ENCODE measurements at regions not wholly inside any gene's neighbourhood (a gene's known extent, or its start where the extent isn't known, plus 50 kb on each side); places are given as distances from the start of the nearest gene placed in this dataset.

DNA sequence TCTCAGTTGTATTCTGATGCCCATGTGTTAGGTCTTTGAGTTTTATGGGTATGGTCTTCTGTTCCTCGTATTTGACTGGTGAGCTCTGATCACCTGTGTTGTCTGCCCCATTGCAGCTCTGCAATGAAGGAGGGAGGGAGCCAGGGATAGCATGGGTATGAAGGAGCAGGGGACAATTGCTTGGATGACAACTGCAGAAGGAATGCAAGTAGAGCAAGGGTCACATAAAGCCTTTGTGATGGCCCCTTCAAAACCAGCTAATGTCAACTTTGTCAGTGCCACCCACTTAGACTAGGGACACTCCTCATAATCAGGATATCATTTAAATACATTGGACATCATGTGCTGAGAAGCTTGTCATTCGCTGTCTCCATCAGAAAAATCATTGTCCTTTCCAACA, 152.7 kb upstream of the MAF start:
- H2AK5ac ChIP-seq (ENCODE audit: low read length, severe bottlenecking) = no peak overlapping the region
- WGBS = 96% methylated on average over 2 of the region's 2 CpGs
- H4K8ac ChIP-seq (ENCODE audit: low read length) = no peak overlapping the region

GRCh38 chr16:79752396-79752795, 151.9 kb upstream of the MAF start:
- H3K14ac ChIP-seq (ENCODE audit: low read length in 2 of 2) = no peak overlapping the region
- H3K4ac ChIP-seq (ENCODE audit: low read depth in 1 of 2, low read length in 2 of 2) = no peak overlapping the region
- H3K4me3 ChIP-seq (ENCODE audit: insufficient read depth in 1 of 2, low read depth in 1 of 2, low read length in 2 of 2) = no peak overlapping the region
- no peak for DNase-seq
- H3K18ac ChIP-seq (ENCODE audit: low read depth in 1 of 2, low read length in 2 of 2) = no peak overlapping the region
- H3K23ac ChIP-seq (ENCODE audit: low read length in 2 of 2) = no peak overlapping the region
- H3K27me3 ChIP-seq (ENCODE audit: control insufficient read depth in 1 of 2, insufficient read depth in 1 of 2, low read length in 2 of 2) = no peaks in the 10 kb centered on the region
- H3K9ac ChIP-seq (ENCODE audit: low read length) = peak overlapping the region; percentile 30
- no peak overlapping the region for H4K8ac ChIP-seq (ENCODE audit: low read length)
- no peak overlapping the region for H3K27ac ChIP-seq (ENCODE audit: low read length, poor library complexity, severe bottlenecking)
- no peak overlapping the region for H2BK15ac ChIP-seq (ENCODE audit: low read depth, poor library complexity, severe bottlenecking)
- no CpG with 5 or more reads among the region's 2 CpGs for WGBS
- H2BK120ac ChIP-seq (ENCODE audit: low read depth, low read length) = no peak overlapping the region
- H2BK5ac ChIP-seq (ENCODE audit: low read depth, low read length, poor library complexity, severe bottlenecking) = no peak overlapping the region
- no peak overlapping the region for H2BK12ac ChIP-seq (ENCODE audit: low read length in 2 of 2)
- no peak overlapping the region for H2AFZ ChIP-seq (ENCODE audit: low read depth, low read length)
- peaks cover 2% of the 10 kb centered on the region for H3K4me1 ChIP-seq (ENCODE audit: control insufficient read depth, insufficient read depth, low read depth, low read length)
- H3K9me3 ChIP-seq (ENCODE audit: control insufficient read depth, low read length) = peaks cover 6% of the 10 kb centered on the region
- H3K36me3 ChIP-seq (ENCODE audit: control insufficient read depth in 1 of 2, insufficient read depth in 2 of 2, low read depth in 1 of 2, low read length in 2 of 2) = no peaks in the 10 kb centered on the region
- no peak overlapping the region for H4K91ac ChIP-seq (ENCODE audit: low read length)
- H3K4me2 ChIP-seq (ENCODE audit: low read length, poor library complexity, severe bottlenecking) = no peak overlapping the region
- H2AK5ac ChIP-seq (ENCODE audit: low read length, severe bottlenecking) = no peak overlapping the region
- H3K79me1 ChIP-seq (replicated peaks; ENCODE audit: low read length, poor library complexity, severe bottlenecking) = no peaks in the 10 kb centered on the region

More for the DNA sequence above, 152.7 kb upstream of the MAF start:
- no peak overlapping the region for H2AFZ ChIP-seq (ENCODE audit: low read depth, low read length)
- DNase-seq = no peak
- peaks cover 6% of the 10 kb centered on the region for H3K9me3 ChIP-seq (ENCODE audit: control insufficient read depth, low read length)
- H3K14ac ChIP-seq (ENCODE audit: low read length in 2 of 2) = no peak overlapping the region
- no peak overlapping the region for H3K4me2 ChIP-seq (ENCODE audit: low read length, poor library complexity, severe bottlenecking)
- no peaks in the 10 kb centered on the region for H3K79me1 ChIP-seq (replicated peaks; ENCODE audit: low read length, poor library complexity, severe bottlenecking)
- H3K4ac ChIP-seq (ENCODE audit: low read depth in 1 of 2, low read length in 2 of 2) = no peak overlapping the region
- H3K18ac ChIP-seq (ENCODE audit: low read depth in 1 of 2, low read length in 2 of 2) = no peak overlapping the region
- no peaks in the 10 kb centered on the region for H3K36me3 ChIP-seq (ENCODE audit: control insufficient read depth in 1 of 2, insufficient read depth in 2 of 2, low read depth in 1 of 2, low read length in 2 of 2)
- H2BK12ac ChIP-seq (ENCODE audit: low read length in 2 of 2) = no peak overlapping the region
- H3K4me1 ChIP-seq (ENCODE audit: control insufficient read depth, insufficient read depth, low read depth, low read length) = peaks cover 2% of the 10 kb centered on the region
- H3K4me3 ChIP-seq (ENCODE audit: insufficient read depth in 1 of 2, low read depth in 1 of 2, low read length in 2 of 2) = no peak overlapping the region
- H2BK5ac ChIP-seq (ENCODE audit: low read depth, low read length, poor library complexity, severe bottlenecking) = no peak overlapping the region
- H3K9ac ChIP-seq (ENCODE audit: low read length) = no peak overlapping the region
- no peaks in the 10 kb centered on the region for H3K27me3 ChIP-seq (ENCODE audit: control insufficient read depth in 1 of 2, insufficient read depth in 1 of 2, low read length in 2 of 2)
- no peak overlapping the region for H4K91ac ChIP-seq (ENCODE audit: low read length)
- no peak overlapping the region for H2BK15ac ChIP-seq (ENCODE audit: low read depth, poor library complexity, severe bottlenecking)
- H3K27ac ChIP-seq (ENCODE audit: low read length, poor library complexity, severe bottlenecking) = no peak overlapping the region
- H3K23ac ChIP-seq (ENCODE audit: low read length in 2 of 2) = no peak overlapping the region
- H2BK120ac ChIP-seq (ENCODE audit: low read depth, low read length) = no peak overlapping the region

- no peaks in the 10 kb centered on the region for H3K36me3 ChIP-seq (ENCODE audit: control insufficient read depth in 1 of 2, insufficient read depth in 2 of 2, low read depth in 1 of 2, low read length in 2 of 2)
- 93% methylated on average over 4 of the region's 4 CpGs for WGBS
Observed at GRCh38 chr16:79751471-79752184, 151.1 kb upstream of the MAF start.

DNA sequence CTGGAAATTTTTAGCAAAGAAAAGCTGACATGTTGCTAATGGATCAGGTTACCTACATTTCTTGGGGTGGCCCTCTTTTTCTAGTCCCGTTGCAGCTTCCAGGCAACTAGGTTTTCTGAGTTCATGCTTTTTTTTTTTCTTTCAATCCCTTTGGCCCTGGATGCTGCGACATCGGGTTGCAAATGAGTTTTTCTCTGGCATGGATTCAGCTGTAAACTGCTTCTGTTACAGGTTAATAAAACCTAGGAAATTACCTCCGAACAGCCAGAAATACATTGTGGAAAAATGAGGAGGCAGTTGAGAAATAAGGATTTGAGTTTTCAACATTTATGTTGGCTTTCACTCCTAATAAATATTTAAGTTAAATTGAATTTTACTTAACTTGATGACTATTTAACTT, 149.8 kb upstream of the MAF start:
- Histone ChIP-seq H3K23ac (ENCODE audit: low read length in 2 of 2) (no peak overlapping the region), H3K79me1 (replicated peaks; ENCODE audit: low read length, poor library complexity, severe bottlenecking) (no peaks in the 10 kb centered on the region), H3K4me1 (ENCODE audit: control insufficient read depth, insufficient read depth, low read depth, low read length) (peaks cover 2% of the 10 kb centered on the region), H2AK5ac (ENCODE audit: low read length, severe bottlenecking) (no peak overlapping the region), H2BK5ac (ENCODE audit: low read depth, low read length, poor library complexity, severe bottlenecking) (no peak overlapping the region), H3K9ac (ENCODE audit: low read length) (no peak overlapping the region), H3K27me3 (ENCODE audit: control insufficient read depth in 1 of 2, insufficient read depth in 1 of 2, low read length in 2 of 2) (no peaks in the 10 kb centered on the region), H2BK15ac (ENCODE audit: low read depth, poor library complexity, severe bottlenecking) (no peak overlapping the region), H3K36me3 (ENCODE audit: control insufficient read depth in 1 of 2, insufficient read depth in 2 of 2, low read depth in 1 of 2, low read length in 2 of 2) (no peaks in the 10 kb centered on the region), H3K18ac (ENCODE audit: low read depth in 1 of 2, low read length in 2 of 2) (no peak overlapping the region), H2BK12ac (ENCODE audit: low read length in 2 of 2) (no peak overlapping the region), H3K9me3 (ENCODE audit: control insufficient read depth, low read length) (peaks cover 6% of the 10 kb centered on the region), H4K91ac (ENCODE audit: low read length) (no peak overlapping the region), H3K4me3 (ENCODE audit: insufficient read depth in 1 of 2, low read depth in 1 of 2, low read length in 2 of 2) (no peak overlapping the region), H3K4me2 (ENCODE audit: low read length, poor library complexity, severe bottlenecking) (no peak overlapping the region), H3K14ac (ENCODE audit: low read length in 2 of 2) (no peak overlapping the region), H3K27ac (ENCODE audit: low read length, poor library complexity, severe bottlenecking) (no peak overlapping the region), H3K4ac (ENCODE audit: low read depth in 1 of 2, low read length in 2 of 2) (no peak overlapping the region), H2BK120ac (ENCODE audit: low read depth, low read length) (no peak overlapping the region), H2AFZ (ENCODE audit: low read depth, low read length) (no peak overlapping the region), H4K8ac (ENCODE audit: low read length) (no peak overlapping the region)
- DNase-seq = no peak
- 97% methylated on average over 4 of the region's 4 CpGs for WGBS

More at GRCh38 chr16:79751471-79752184, 151.1 kb upstream of the MAF start:
- no peak overlapping the region for H2BK120ac ChIP-seq (ENCODE audit: low read depth, low read length)
- no peak for DNase-seq
- H4K8ac ChIP-seq (ENCODE audit: low read length) = no peak overlapping the region
- peaks cover 2% of the 10 kb centered on the region for H3K4me1 ChIP-seq (ENCODE audit: control insufficient read depth, insufficient read depth, low read depth, low read length)
- H2BK12ac ChIP-seq (ENCODE audit: low read length in 2 of 2) = no peak overlapping the region
- H3K79me1 ChIP-seq (replicated peaks; ENCODE audit: low read length, poor library complexity, severe bottlenecking) = no peaks in the 10 kb centered on the region
- H3K14ac ChIP-seq (ENCODE audit: low read length in 2 of 2) = no peak overlapping the region
- H3K9me3 ChIP-seq (ENCODE audit: control insufficient read depth, low read length) = peaks cover 6% of the 10 kb centered on the region
- no peak overlapping the region for H3K4me3 ChIP-seq (ENCODE audit: insufficient read depth in 1 of 2, low read depth in 1 of 2, low read length in 2 of 2)
- H3K9ac ChIP-seq (ENCODE audit: low read length) = peak overlapping the region; percentile 30
- no peak overlapping the region for H4K91ac ChIP-seq (ENCODE audit: low read length)
- H3K27me3 ChIP-seq (ENCODE audit: control insufficient read depth in 1 of 2, insufficient read depth in 1 of 2, low read length in 2 of 2) = no peaks in the 10 kb centered on the region
- H3K4me2 ChIP-seq (ENCODE audit: low read length, poor library complexity, severe bottlenecking) = no peak overlapping the region
- no peak overlapping the region for H3K27ac ChIP-seq (ENCODE audit: low read length, poor library complexity, severe bottlenecking)
- H2AFZ ChIP-seq (ENCODE audit: low read depth, low read length) = no peak overlapping the region
- H3K18ac ChIP-seq (ENCODE audit: low read depth in 1 of 2, low read length in 2 of 2) = no peak overlapping the region
- H2BK5ac ChIP-seq (ENCODE audit: low read depth, low read length, poor library complexity, severe bottlenecking) = no peak overlapping the region
- no peak overlapping the region for H3K23ac ChIP-seq (ENCODE audit: low read length in 2 of 2)
- H3K4ac ChIP-seq (ENCODE audit: low read depth in 1 of 2, low read length in 2 of 2) = no peak overlapping the region
- H2BK15ac ChIP-seq (ENCODE audit: low read depth, poor library complexity, severe bottlenecking) = no peak overlapping the region
- no peak overlapping the region for H2AK5ac ChIP-seq (ENCODE audit: low read length, severe bottlenecking)
